ENCODE measurements at regions not wholly inside any gene's neighbourhood (a gene's known extent, or its start where the extent isn't known, plus 50 kb on each side); places are given as distances from the start of the nearest gene placed in this dataset.
"Not testable (repeated sequence)": the region's sequence is repeated elsewhere in the genome, so short reads cannot be mapped to it uniquely, and the experiment has no call there.

DNA sequence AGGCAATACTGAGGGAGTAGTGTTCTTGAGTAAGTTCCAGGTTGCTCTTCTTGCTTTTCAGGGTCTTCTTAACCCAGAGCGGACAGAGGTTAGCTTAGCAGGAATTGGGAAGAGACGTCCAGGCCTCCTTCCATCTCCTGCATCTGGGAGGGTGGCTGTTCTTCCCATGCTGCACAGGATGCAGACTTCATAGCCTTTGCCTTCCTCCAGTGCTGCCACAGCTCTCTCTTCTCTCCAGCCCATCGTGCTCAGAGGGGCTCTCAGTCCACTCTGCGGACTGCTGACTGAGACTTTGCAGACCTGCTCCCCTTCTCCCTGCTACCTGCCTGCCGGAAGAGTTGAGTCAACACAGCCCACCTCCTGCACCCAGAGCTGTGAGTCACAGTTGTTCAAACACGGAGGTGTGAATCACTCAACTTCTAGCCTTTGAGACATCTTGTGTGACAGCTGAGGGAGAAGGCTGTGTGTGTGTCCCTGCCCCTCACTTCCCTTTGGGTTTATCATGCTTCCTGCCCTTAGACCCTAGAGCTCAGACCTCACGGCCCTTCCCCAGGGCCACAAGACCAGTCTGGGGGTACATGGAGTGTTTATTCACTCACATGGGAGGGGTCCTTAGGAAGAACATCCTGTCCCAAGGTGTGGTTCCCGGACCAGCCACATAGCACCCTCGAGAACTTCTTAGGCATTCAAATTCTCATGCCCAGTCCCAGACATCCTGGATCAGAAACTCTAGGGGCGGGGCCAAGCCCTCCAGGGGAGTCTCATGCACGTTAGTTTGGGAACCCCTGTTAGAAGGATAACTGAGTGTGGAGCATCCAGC lies 158.3 kb upstream of the CACNA1E start:
- no peak for ATAC-seq (ENCODE audit: insufficient number of reproducible peaks, low FRiP score, low read depth)

DNA sequence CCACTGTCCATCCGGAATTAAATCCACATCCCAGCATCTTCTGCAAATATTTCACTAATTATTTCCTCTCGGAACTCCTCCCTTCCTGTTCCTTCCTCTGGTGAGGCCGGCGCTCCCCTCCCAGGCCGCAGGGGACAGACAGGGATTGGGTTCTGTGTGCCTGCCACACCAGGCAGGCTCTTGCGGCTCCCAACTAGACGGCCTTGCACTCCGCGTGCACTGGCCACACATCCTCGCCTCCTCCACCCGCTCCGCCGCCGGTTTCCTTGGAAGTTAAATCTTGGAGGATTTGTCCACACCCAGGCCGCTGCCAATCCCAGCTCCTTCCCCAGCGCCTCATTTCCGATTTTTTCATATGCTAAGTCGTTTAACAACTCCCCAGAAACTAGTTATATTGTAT lies 157.6 kb upstream of the CACNA1E start:
- H3K27me3 ChIP-seq (replicated peaks; ENCODE audit: insufficient read depth); H3K4me1 ChIP-seq (ENCODE audit: control insufficient read depth in 1 of 2, low read depth in 2 of 2); ATAC-seq (ENCODE audit: insufficient number of reproducible peaks, low FRiP score, low read depth); H3K27ac ChIP-seq; H3K36me3 ChIP-seq; H3K4me3 ChIP-seq; DNase-seq (ENCODE audit: low spot score); H3K9me3 ChIP-seq: not testable (repeated sequence)

More for the DNA sequence above, 158.3 kb upstream of the CACNA1E start:
- Histone ChIP-seq H3K36me3 (no peaks in the 10 kb centered on the region), H3K9me3 (no peaks in the 10 kb centered on the region), H3K27me3 (replicated peaks; ENCODE audit: insufficient read depth) (no peaks in the 10 kb centered on the region), H3K4me1 (ENCODE audit: control insufficient read depth in 1 of 2, low read depth in 2 of 2) (no peaks in the 10 kb centered on the region), H3K4me3 (no peak overlapping the region), H3K27ac (no peak overlapping the region)
- no peak for DNase-seq (ENCODE audit: low spot score)
- TF ChIP-seq, protein P1, sequence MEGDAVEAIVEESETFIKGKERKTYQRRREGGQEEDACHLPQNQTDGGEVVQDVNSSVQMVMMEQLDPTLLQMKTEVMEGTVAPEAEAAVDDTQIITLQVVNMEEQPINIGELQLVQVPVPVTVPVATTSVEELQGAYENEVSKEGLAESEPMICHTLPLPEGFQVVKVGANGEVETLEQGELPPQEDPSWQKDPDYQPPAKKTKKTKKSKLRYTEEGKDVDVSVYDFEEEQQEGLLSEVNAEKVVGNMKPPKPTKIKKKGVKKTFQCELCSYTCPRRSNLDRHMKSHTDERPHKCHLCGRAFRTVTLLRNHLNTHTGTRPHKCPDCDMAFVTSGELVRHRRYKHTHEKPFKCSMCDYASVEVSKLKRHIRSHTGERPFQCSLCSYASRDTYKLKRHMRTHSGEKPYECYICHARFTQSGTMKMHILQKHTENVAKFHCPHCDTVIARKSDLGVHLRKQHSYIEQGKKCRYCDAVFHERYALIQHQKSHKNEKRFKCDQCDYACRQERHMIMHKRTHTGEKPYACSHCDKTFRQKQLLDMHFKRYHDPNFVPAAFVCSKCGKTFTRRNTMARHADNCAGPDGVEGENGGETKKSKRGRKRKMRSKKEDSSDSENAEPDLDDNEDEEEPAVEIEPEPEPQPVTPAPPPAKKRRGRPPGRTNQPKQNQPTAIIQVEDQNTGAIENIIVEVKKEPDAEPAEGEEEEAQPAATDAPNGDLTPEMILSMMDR (IDR thresholded peaks at IDR 0.05): no peak

DNA sequence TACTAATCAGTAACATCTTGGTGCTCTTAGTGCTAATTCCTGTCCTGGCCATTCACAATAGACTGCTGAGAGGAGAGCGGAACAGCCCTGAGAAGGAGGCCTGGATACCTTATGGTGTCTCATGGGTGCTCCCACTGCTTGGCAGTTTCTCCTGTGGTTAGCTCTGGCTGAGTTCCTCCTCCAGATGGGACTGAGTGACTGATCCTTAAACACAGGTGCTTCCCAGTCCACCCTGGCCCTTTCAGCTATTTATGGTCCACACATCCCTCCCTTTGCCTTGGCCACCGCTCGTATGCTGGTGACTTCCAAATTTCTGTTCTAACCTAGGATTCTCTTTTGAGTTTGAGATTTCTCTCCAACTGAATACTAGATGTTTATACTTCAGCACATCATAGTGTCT lies 157.0 kb upstream of the CACNA1E start:
- no peak overlapping the region for H3K27ac ChIP-seq
- TF ChIP-seq, protein P1 (IDR thresholded peaks at IDR 0.05): no peak
- no peaks in the 10 kb centered on the region for H3K9me3 ChIP-seq
- ATAC-seq (ENCODE audit: insufficient number of reproducible peaks, low FRiP score, low read depth) (no peak), DNase-seq (ENCODE audit: low spot score) (no peak)
- H3K36me3 ChIP-seq: no peaks in the 10 kb centered on the region
- H3K4me3 ChIP-seq: no peak overlapping the region
- H3K27me3 ChIP-seq (replicated peaks; ENCODE audit: insufficient read depth): no peaks in the 10 kb centered on the region
- H3K4me1 ChIP-seq (ENCODE audit: control insufficient read depth in 1 of 2, low read depth in 2 of 2): no peaks in the 10 kb centered on the region

DNA sequence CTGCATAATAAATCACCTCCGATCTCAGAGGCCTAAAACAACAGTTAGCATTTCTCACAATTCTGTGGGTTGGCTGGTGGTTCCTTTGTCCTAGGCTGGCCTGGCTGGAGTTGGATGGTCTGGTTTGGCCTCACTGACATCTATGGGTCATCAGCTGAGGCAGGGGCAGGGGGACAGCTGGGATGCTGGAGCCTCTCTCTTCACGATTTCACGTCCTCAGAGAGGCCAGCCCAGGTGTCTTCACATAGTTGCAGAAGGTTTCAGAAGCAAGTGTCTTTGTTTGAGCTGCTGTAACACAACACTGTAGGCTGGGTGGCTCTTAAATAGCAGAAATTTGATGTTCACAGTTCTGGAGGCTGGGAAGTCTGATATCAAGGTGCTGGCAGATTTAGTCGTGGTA lies 155.5 kb upstream of the CACNA1E start:
- Histone ChIP-seq H3K27me3 (replicated peaks; ENCODE audit: insufficient read depth) (no peaks in the 10 kb centered on the region), H3K9me3 (no peaks in the 10 kb centered on the region), H3K27ac (no peak overlapping the region), H3K4me1 (ENCODE audit: control insufficient read depth in 1 of 2, low read depth in 2 of 2) (no peaks in the 10 kb centered on the region), H3K36me3 (no peaks in the 10 kb centered on the region), H3K4me3 (no peak overlapping the region)
- no peak for ATAC-seq (ENCODE audit: insufficient number of reproducible peaks, low FRiP score, low read depth)
- TF ChIP-seq, protein P1 (IDR thresholded peaks at IDR 0.05): no peak
- no peak for DNase-seq (ENCODE audit: low spot score)

DNA sequence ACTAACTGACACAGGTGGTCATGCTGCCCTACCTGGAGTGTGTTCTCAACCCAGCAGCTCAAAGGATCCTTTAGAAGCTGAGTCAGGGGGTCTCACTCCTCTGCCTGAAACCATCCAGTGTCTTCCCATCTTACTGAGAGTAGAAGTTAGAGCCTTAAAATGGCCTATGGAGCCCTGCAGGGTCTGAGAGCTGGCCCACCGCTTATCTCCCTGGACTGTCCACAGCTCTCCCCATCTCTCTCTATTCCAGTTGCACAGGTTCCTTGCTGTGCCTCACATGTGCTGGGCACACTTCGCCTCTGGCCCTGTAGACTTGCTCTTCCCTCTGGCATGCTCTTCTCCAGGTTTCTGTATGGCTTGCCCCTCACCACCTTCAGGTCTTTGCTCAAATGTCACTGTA lies 148.6 kb upstream of the CACNA1E start:
- no peak for ATAC-seq (ENCODE audit: insufficient number of reproducible peaks, low FRiP score, low read depth)
- H3K4me1 ChIP-seq (ENCODE audit: control insufficient read depth in 1 of 2, low read depth in 2 of 2): no peaks in the 10 kb centered on the region
- H3K4me3 ChIP-seq: no peak overlapping the region
- TF ChIP-seq, protein P1 (IDR thresholded peaks at IDR 0.05): no peak
- no peaks in the 10 kb centered on the region for H3K9me3 ChIP-seq
- H3K27ac ChIP-seq: no peak overlapping the region
- no peak for DNase-seq (ENCODE audit: low spot score)
- H3K36me3 ChIP-seq: no peaks in the 10 kb centered on the region
- H3K27me3 ChIP-seq (replicated peaks; ENCODE audit: insufficient read depth): no peaks in the 10 kb centered on the region

DNA sequence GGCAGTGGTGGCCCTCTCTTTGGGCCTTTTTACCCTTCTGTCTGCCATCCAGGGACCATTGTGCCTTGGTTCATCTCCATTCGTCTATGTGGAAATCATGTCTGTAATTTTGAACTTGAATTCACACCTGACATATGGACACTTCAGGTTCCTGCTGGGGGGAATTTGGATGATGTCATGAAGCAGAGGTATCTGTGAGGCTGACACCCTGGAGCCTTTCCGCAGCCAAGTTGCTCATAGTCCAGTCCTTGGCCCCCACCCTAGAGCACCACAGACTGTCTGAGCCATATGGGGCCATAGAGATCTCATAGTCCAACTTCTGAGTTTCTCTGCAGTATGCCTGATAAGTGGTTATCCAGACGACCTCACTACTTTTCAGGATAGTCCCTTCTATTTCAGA lies 147.7 kb upstream of the CACNA1E start:
- TF ChIP-seq, protein P1 (IDR thresholded peaks at IDR 0.05): no peak
- Histone ChIP-seq H3K27me3 (replicated peaks; ENCODE audit: insufficient read depth) (no peaks in the 10 kb centered on the region), H3K9me3 (no peaks in the 10 kb centered on the region), H3K4me3 (no peak overlapping the region), H3K36me3 (no peaks in the 10 kb centered on the region), H3K4me1 (ENCODE audit: control insufficient read depth in 1 of 2, low read depth in 2 of 2) (no peaks in the 10 kb centered on the region), H3K27ac (no peak overlapping the region)
- no peak for DNase-seq (ENCODE audit: low spot score)
- no peak for ATAC-seq (ENCODE audit: insufficient number of reproducible peaks, low FRiP score, low read depth)

All from thoracic aorta (tissue), 2 donors.